ENCODE measurements at regions not wholly inside any gene's neighbourhood (a gene's known extent, or its start where the extent isn't known, plus 50 kb on each side); places are given as distances from the start of the nearest gene placed in this dataset.
"Not testable (repeated sequence)": the region's sequence is repeated elsewhere in the genome, so short reads cannot be mapped to it uniquely, and the experiment has no call there.

- intact Hi-C loops (cut with DNase I): no loop called here
- no peak for DNase-seq (ENCODE audit: low spot score)
Observed at GRCh38 chr22:46026899-46027210, 49.9 kb upstream of the WNT7B start.

GRCh38 chr22:46027211-46028105 is 50.5 kb upstream of the WNT7B start:
- DNase-seq (ENCODE audit: low spot score): peak; percentile 87
- intact Hi-C loops (cut with DNase I): no loop called here

GRCh38 chr22:46028106-46028991 is 51.4 kb upstream of the WNT7B start:
- intact Hi-C loops (cut with DNase I): no loop called here
- peak; percentile 48 for DNase-seq (ENCODE audit: low spot score)

- intact Hi-C loops (cut with DNase I): no loop called here
- peak; percentile 40 for DNase-seq (ENCODE audit: low spot score)
Observed at GRCh38 chr22:46029036-46029435, 52.1 kb upstream of the WNT7B start.

- intact Hi-C loops (cut with DNase I): no loop called here
Observed at GRCh38 chr22:46029574-46030200, 52.7 kb upstream of the WNT7B start.

GRCh38 chr22:46030231-46030880 is 53.4 kb upstream of the WNT7B start:
- DNase-seq (ENCODE audit: low spot score): peak; percentile 59
- intact Hi-C loops (cut with DNase I): no loop called here

More at GRCh38 chr22:46029574-46030200, 52.7 kb upstream of the WNT7B start:
- peak; percentile 30 for DNase-seq (ENCODE audit: low spot score)

GRCh38 chr22:46031066-46031465 is 54.1 kb upstream of the WNT7B start:
- peak; percentile 60 for DNase-seq (ENCODE audit: low spot score)
- intact Hi-C loops (cut with DNase I): no loop called here

GRCh38 chr22:46031557-46031956 is 54.6 kb upstream of the WNT7B start:
- intact Hi-C loops (cut with DNase I): no loop called here
- DNase-seq (ENCODE audit: low spot score): peak; percentile 31

GRCh38 chr22:46031965-46032851 is 55.2 kb upstream of the WNT7B start:
- DNase-seq (ENCODE audit: low spot score): peak; percentile 71
- intact Hi-C loops (cut with DNase I): no loop called here

GRCh38 chr22:46033256-46034200 is 56.6 kb upstream of the WNT7B start:
- peak; percentile 20 for DNase-seq (ENCODE audit: low spot score)
- intact Hi-C loops (cut with DNase I): no loop called here

- DNase-seq (ENCODE audit: low spot score): peak; percentile 5
- intact Hi-C loops (cut with DNase I): not testable (repeated sequence)
Observed at GRCh38 chr22:46034480-46034879, 57.5 kb upstream of the WNT7B start.

GRCh38 chr22:46035380-46035741 is 58.4 kb upstream of the WNT7B start:
- intact Hi-C loops (cut with DNase I): no loop called here
- DNase-seq (ENCODE audit: low spot score): no peak

GRCh38 chr22:46035742-46036557 is 59.0 kb upstream of the WNT7B start:
- intact Hi-C loops (cut with DNase I): no loop called here
- DNase-seq (ENCODE audit: low spot score): peak; percentile 100

- DNase-seq (ENCODE audit: low spot score): no peak
- intact Hi-C loops (cut with DNase I): no loop called here
Observed at GRCh38 chr22:46036558-46037408, 59.8 kb upstream of the WNT7B start.

- DNase-seq (ENCODE audit: low spot score): no peak
- intact Hi-C loops (cut with DNase I): no loop called here
Observed at GRCh38 chr22:46038174-46038487, 61.2 kb upstream of the WNT7B start.
